ENCODE measurements at regions not wholly inside any gene's neighbourhood (a gene's known extent, or its start where the extent isn't known, plus 50 kb on each side); places are given as distances from the start of the nearest gene placed in this dataset.

- Histone ChIP-seq H3K27me3 (replicated peaks in 1 of 2; ENCODE audit: control insufficient read depth in 2 of 2, insufficient read depth in 2 of 2, low read length in 1 of 2) (no peaks in the 10 kb centered on the region; a peak in 1 of 4 replicates), H3K4me3 (no peak overlapping the region), H3K4me2 (ENCODE audit: control insufficient read depth, insufficient read depth) (no peak overlapping the region), H3K36me3 (ENCODE audit: control insufficient read depth in 2 of 2, insufficient read depth in 2 of 2, low read length in 1 of 2) (no peaks in the 10 kb centered on the region), H3K4me1 (ENCODE audit: control insufficient read depth, insufficient read depth, low read length) (no peaks in the 10 kb centered on the region), H3K9me3 (replicated peaks; ENCODE audit: control insufficient read depth, insufficient read depth, low read length) (no peaks in the 10 kb centered on the region; the same call in 2 of the 3 replicates), H3K9ac (ENCODE audit: control insufficient read depth, insufficient read depth, low read length) (no peak overlapping the region), H3K27ac (ENCODE audit: control insufficient read depth, insufficient read depth) (no peak overlapping the region), H3K79me2 (ENCODE audit: control insufficient read depth, insufficient read depth, low read length) (no peaks in the 10 kb centered on the region), H2AFZ (ENCODE audit: control insufficient read depth, low read depth, low read length) (no peak overlapping the region), H4K20me1 (ENCODE audit: control insufficient read depth, insufficient read depth) (no peaks in the 10 kb centered on the region)
- FAIRE-seq, result no peak
- no peak for DNase-seq (ENCODE audit: low read depth, low spot score)
- ChIA-PET SMC1A (ENCODE audit: uncharacterized antibody, unreplicated experiment) (no interaction called here), POLR2A (no interaction called here), RAD21 (ENCODE audit: unreplicated experiment) (no interaction called here), CTCF (no interaction called here)
- TF ChIP-seq SUPT20H (IDR thresholded peaks at IDR 0.05; ENCODE audit: borderline replicate concordance, control insufficient read depth, low read depth, low read length) (no peak), BRCA1 (IDR thresholded peaks at IDR 0.05; ENCODE audit: low read depth, low read length) (no peak), POU2F2 (IDR thresholded peaks at IDR 0.05; ENCODE audit: borderline replicate concordance, low read depth, low read length) (no peak), YBX1 (IDR thresholded peaks at IDR 0.05) (no peak), STAT1 (conservative IDR thresholded peaks at IDR 0.05) (no peak), RAD21 (IDR thresholded peaks at IDR 0.05; ENCODE audit: insufficient read depth, low read depth, low read length) (no peak), NR2F1 (conservative IDR thresholded peaks at IDR 0.05) (no peak), ASH2L (IDR thresholded peaks at IDR 0.05; ENCODE audit: borderline replicate concordance, low read depth) (no peak), ZNF207 (IDR thresholded peaks at IDR 0.05; ENCODE audit: borderline replicate concordance) (no peak), NBN (IDR thresholded peaks at IDR 0.05) (no peak), ZNF274 (IDR thresholded peaks at IDR 0.05; ENCODE audit: insufficient read depth, insufficient read length) (no peak)
- in situ Hi-C loops (cut with MboI) (no loop called here), intact Hi-C loops (cut with micrococcal nuclease; ENCODE audit: unreplicated experiment) (no loop called here)
- no TSS peak for BruUV-seq (replicated peaks)
- ATAC-seq, result no peak
- 24% methylated on average over 3 of the region's 3 CpGs for WGBS (ENCODE audit: insufficient coverage, insufficient replicate concordance, low lambda C conversion rate, missing lambda C conversion rate)
Observed at GRCh38 chr6:14489445-14489844, 371.9 kb downstream of the CD83 start.

Measured in GM12878 (cell line).